Peyer's patch (tissue), 4 donors: ENCODE measurements at regions not wholly inside any gene's neighbourhood (a gene's known extent, or its start where the extent isn't known, plus 50 kb on each side); places are given as distances from the start of the nearest gene placed in this dataset.

Experiments used
- POLR2A ChIP-seq, 2 donors: fragments of 450-650 bp; IDR thresholded peaks; one replicate each; pipeline ENCODE4 v1.5.1; 2017; ENCODE audit warnings: antibody characterized with exemption in 2 of 2, mild to moderate bottlenecking in 2 of 2, moderate library complexity in 2 of 2
- TF ChIP-seq, protein P1 (sequence below), 6 experiments: fragments of 450-650 bp in 4 of 6; fragments of 200-600 bp in 2 of 6; sonication (generic) in 1 of 6; IDR thresholded peaks; one replicate each; pipeline ENCODE4 v1.5.1; 2017 to 2019; ENCODE audit warnings: antibody characterized with exemption in 6 of 6, mild to moderate bottlenecking in 3 of 6, moderate library complexity in 1 of 6

GRCh38 chr1:34663031-34663430 is 91.8 kb upstream of the GJB5 start:
- TF ChIP-seq, protein P1, sequence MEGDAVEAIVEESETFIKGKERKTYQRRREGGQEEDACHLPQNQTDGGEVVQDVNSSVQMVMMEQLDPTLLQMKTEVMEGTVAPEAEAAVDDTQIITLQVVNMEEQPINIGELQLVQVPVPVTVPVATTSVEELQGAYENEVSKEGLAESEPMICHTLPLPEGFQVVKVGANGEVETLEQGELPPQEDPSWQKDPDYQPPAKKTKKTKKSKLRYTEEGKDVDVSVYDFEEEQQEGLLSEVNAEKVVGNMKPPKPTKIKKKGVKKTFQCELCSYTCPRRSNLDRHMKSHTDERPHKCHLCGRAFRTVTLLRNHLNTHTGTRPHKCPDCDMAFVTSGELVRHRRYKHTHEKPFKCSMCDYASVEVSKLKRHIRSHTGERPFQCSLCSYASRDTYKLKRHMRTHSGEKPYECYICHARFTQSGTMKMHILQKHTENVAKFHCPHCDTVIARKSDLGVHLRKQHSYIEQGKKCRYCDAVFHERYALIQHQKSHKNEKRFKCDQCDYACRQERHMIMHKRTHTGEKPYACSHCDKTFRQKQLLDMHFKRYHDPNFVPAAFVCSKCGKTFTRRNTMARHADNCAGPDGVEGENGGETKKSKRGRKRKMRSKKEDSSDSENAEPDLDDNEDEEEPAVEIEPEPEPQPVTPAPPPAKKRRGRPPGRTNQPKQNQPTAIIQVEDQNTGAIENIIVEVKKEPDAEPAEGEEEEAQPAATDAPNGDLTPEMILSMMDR (IDR thresholded peaks at IDR 0.05): no peak
- TF ChIP-seq POLR2A (IDR thresholded peaks at IDR 0.05): no peak
